OCI-LY7 (cell line): ENCODE measurements at regions not wholly inside any gene's neighbourhood (a gene's known extent, or its start where the extent isn't known, plus 50 kb on each side); places are given as distances from the start of the nearest gene placed in this dataset.

Source experiments
- BruUV-seq: library from RNA; stranded (reverse); fragments of 400-500 nt; replicated peaks from 2 replicates; lab custom pipeline; 2021; lab: Mats Ljungman, UMichigan
- CTCF ChIA-PET: fragments of 300-600 bp; sonication (Branson Sonifier 250); formaldehyde crosslinking; loops from one replicate; lab custom pipeline; 2022; ENCODE audit warnings: antibody characterized with exemption; ENCODE audit not compliant: unreplicated experiment; lab: Charles Lee
- POLR2A ChIA-PET: fragments of 300-600 bp; sonication (Branson Sonifier 250); formaldehyde crosslinking; loops from one replicate; lab custom pipeline; 2022; ENCODE audit warnings: antibody characterized with exemption; lab: Charles Lee
- DNase-seq: peaks from one replicate; pipeline ENCODE4 v3.0.0-alpha.2; 2015; ENCODE audit warnings: low spot score
- H2AFZ ChIP-seq: fragments of 200-600 bp; sonication (generic), shearing (Covaris generic); 2 replicates; pipeline ENCODE4 v1.6.1; 2014; ENCODE audit warnings: mild to moderate bottlenecking, antibody characterized with exemption, low read length, moderate library complexity
- H3K27ac ChIP-seq: fragments of 200-600 bp; sonication (generic); 2 replicates; pipeline ENCODE4 v1.5.1; 2014; ENCODE audit warnings: mixed run types, low read depth, mild to moderate bottlenecking, moderate library complexity, low read length, inconsistent platforms; ENCODE audit not compliant: poor library complexity, severe bottlenecking
- H3K36me3 ChIP-seq: fragments of 200-600 bp; sonication (generic); 2 replicates; pipeline ENCODE4 v1.6.1; 2014; ENCODE audit warnings: mild to moderate bottlenecking, antibody characterized with exemption, low read length, moderate library complexity, mixed read lengths; ENCODE audit not compliant: insufficient read depth
- H3K4me1 ChIP-seq: fragments of 200-600 bp; sonication (generic); 2 replicates; pipeline ENCODE4 v1.5.1; 2014; ENCODE audit warnings: mild to moderate bottlenecking, low read length; ENCODE audit not compliant: insufficient read depth, poor library complexity, severe bottlenecking
- H3K4me2 ChIP-seq: fragments of 200-600 bp; sonication (generic); 2 replicates; pipeline ENCODE4 v1.6.1; 2014; ENCODE audit warnings: mild to moderate bottlenecking, low read length
- H3K4me3 ChIP-seq: fragments of 200-600 bp; sonication (generic); 2 replicates; pipeline ENCODE4 v1.5.1; 2014; ENCODE audit warnings: mild to moderate bottlenecking, low read depth, low read length; ENCODE audit not compliant: poor library complexity, severe bottlenecking
- H3K79me2 ChIP-seq: fragments of 200-600 bp; sonication (generic); 2 replicates; pipeline ENCODE4 v1.6.1; 2016; ENCODE audit warnings: low read depth, mild to moderate bottlenecking, low read length, moderate library complexity, mixed read lengths; ENCODE audit not compliant: insufficient read depth
- H3K9me2 ChIP-seq: fragments of 200-600 bp; sonication (generic); 2 replicates; pipeline ENCODE4 v1.6.1; 2016; ENCODE audit warnings: mild to moderate bottlenecking, low read length, mixed read lengths; ENCODE audit not compliant: insufficient read depth
- H3K9me3 ChIP-seq: fragments of 200-600 bp; sonication (generic); 2 replicates; pipeline ENCODE4 v1.6.1; 2014; ENCODE audit warnings: mild to moderate bottlenecking, mixed run types, low read length, mixed read lengths
- H4K20me1 ChIP-seq: fragments of 200-600 bp; sonication (generic); 2 replicates; pipeline ENCODE4 v1.6.1; 2014; ENCODE audit warnings: mild to moderate bottlenecking, antibody characterized with exemption, low read length, moderate library complexity, mixed read lengths; ENCODE audit not compliant: insufficient read depth
- CTCF ChIP-seq: fragments of 200-600 bp; sonication (generic); conservative IDR thresholded peaks from 2 replicates; pipeline ENCODE4 v1.5.1; 2014; ENCODE audit warnings: mild to moderate bottlenecking, antibody characterized with exemption, low read length, moderate library complexity, mixed read lengths
- EZH2phosphoT487 ChIP-seq: fragments of 200-600 bp; sonication (generic); IDR thresholded peaks from 2 replicates; pipeline ENCODE4 v1.6.1; 2018; ENCODE audit warnings: low read depth, borderline replicate concordance, mild to moderate bottlenecking, mixed run types, antibody characterized with exemption, low read length, moderate library complexity, mixed read lengths
- intact Hi-C: fragments of 100-400 bp; cut with micrococcal nuclease; formaldehyde crosslinking; loops from one replicate; pipeline ENCODE4 v1.10.0; 2022; ENCODE audit not compliant: unreplicated experiment

GRCh38 chr2:64344999-64345576 lies 108.9 kb upstream of the LGALSL start:
- H3K4me2 ChIP-seq, result no peak overlapping the region
- no peak for DNase-seq
- H3K9me2 ChIP-seq, result no peaks in the 10 kb centered on the region
- H3K4me1 ChIP-seq, result no peaks in the 10 kb centered on the region
- no peaks in the 10 kb centered on the region for H3K9me3 ChIP-seq
- H4K20me1 ChIP-seq, result no peaks in the 10 kb centered on the region
- intact Hi-C loops, result no loop called here
- POLR2A ChIA-PET, result interaction anchor here (0.6 kb wide), 1 partner anchor 371 kb away, joined by 3 read pairs; no protein-coding TSS in a partner anchor
- peak overlapping the region; percentile 43; the same call in 1 of the 2 replicates for H2AFZ ChIP-seq
- no TSS peak for BruUV-seq
- no peak overlapping the region for H3K27ac ChIP-seq
- no peak overlapping the region for H3K4me3 ChIP-seq
- H3K79me2 ChIP-seq, result no peaks in the 10 kb centered on the region
- CTCF ChIA-PET, result no interaction called here
- H3K36me3 ChIP-seq, result no peaks in the 10 kb centered on the region
- TF ChIP-seq CTCF, result no peak
- TF ChIP-seq EZH2phosphoT487, result no peak

DNA sequence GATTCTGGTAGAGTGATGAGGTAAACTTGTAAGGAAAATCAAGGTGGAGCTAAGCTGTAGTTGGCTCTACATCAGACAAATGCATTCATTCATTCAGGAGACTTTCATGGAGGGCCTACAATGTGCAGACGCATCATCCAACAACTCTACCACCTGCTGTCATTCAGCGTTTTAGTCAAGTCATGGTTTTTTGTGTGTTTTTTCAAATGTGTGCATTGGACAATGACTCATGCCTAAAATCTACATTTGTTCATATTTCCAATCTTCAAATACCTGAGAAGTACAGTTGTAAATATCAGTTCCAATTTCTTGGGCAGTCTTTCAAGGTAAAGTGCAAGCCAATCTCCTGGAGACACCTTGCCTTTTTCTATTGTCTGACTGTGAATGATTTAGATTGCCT lies 108.0 kb upstream of the LGALSL start:
- Histone ChIP-seq H4K20me1 (no peaks in the 10 kb centered on the region), H3K4me3 (no peak overlapping the region), H2AFZ (no peak overlapping the region), H3K4me1 (no peaks in the 10 kb centered on the region), H3K36me3 (no peaks in the 10 kb centered on the region), H3K27ac (no peak overlapping the region), H3K4me2 (no peak overlapping the region), H3K9me2 (no peaks in the 10 kb centered on the region), H3K79me2 (no peaks in the 10 kb centered on the region), H3K9me3 (no peaks in the 10 kb centered on the region)
- intact Hi-C loops, result no loop called here
- no TSS peak for BruUV-seq
- CTCF ChIA-PET, result no interaction called here
- no peak for DNase-seq
- POLR2A ChIA-PET, result interaction anchor here (1.0 kb wide), 1 partner anchor 15 kb away, joined by 3 read pairs; no protein-coding TSS in a partner anchor
- no peak for TF ChIP-seq CTCF
- TF ChIP-seq EZH2phosphoT487, result no peak

DNA sequence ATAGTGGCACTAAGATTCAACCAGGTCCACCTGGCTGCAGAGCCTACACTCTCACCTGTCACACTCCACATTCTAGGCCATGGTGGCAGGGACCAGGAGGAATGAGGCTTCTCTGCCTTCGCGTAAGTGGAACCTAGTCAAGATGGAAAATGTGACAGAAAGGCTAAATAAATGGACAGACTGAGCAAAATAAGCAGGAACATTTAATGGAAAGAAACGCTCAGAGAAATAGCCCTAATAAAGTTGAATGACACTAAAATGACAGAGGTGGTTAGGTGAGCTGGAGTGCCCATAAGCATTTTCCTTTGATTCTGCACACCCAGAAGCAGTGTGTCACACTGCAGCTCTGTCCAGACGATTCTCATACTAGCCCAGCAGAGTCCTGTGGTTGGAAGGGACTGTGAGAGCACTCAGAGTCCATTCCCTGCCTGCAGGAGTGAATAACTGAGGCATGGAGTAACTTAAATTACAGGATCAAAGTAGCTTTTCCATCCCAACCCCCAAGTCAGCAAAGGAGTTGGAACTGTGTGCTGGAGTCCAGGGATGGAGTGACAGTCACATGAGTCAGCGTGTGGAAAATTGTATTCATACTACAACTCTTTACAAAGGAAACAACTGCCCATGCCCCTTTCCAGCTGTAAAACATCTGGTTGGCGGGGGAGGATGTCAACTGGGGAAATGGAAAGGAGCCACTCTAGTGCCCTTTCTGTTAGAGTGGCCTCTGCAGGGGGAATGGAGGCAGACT lies 105.4 kb upstream of the LGALSL start:
- H3K4me1 ChIP-seq, result no peaks in the 10 kb centered on the region
- CTCF ChIA-PET, result no interaction called here
- BruUV-seq, result no TSS peak
- no peak overlapping the region for H2AFZ ChIP-seq
- no peak overlapping the region for H3K4me2 ChIP-seq
- no peak overlapping the region for H3K4me3 ChIP-seq
- no peak overlapping the region for H3K27ac ChIP-seq
- no peak for DNase-seq
- no peaks in the 10 kb centered on the region for H3K79me2 ChIP-seq
- H3K9me3 ChIP-seq, result no peaks in the 10 kb centered on the region
- no peaks in the 10 kb centered on the region for H4K20me1 ChIP-seq
- TF ChIP-seq EZH2phosphoT487, result no peak
- TF ChIP-seq CTCF, result no peak
- intact Hi-C loops, result no loop called here
- POLR2A ChIA-PET, result interaction anchor here (1.1 kb wide), 1 partner anchor 111 kb away, joined by 3 read pairs; no protein-coding TSS in a partner anchor
- H3K9me2 ChIP-seq, result no peaks in the 10 kb centered on the region
- no peaks in the 10 kb centered on the region for H3K36me3 ChIP-seq
